Effector memory CD4-positive, alpha-beta T cell (primary cell): ENCODE measurements at regions not wholly inside any gene's neighbourhood (a gene's known extent, or its start where the extent isn't known, plus 50 kb on each side); places are given as distances from the start of the nearest gene placed in this dataset.

ENCODE experiments used
- DNase-seq, 3 donors: peaks; one replicate each; pipeline ENCODE4 v3.0.0-alpha.2; 2020
- H3K27ac ChIP-seq: 2 replicates; pipeline ENCODE4 v1.7.0; 2013; ENCODE audit warnings: mild to moderate bottlenecking, low read length, moderate library complexity; ENCODE audit not compliant: insufficient read depth, poor library complexity, severe bottlenecking
- H3K27me3 ChIP-seq: replicated peaks from 2 replicates; pipeline ENCODE4 v1.7.0; 2013; ENCODE audit warnings: mild to moderate bottlenecking, low read length; ENCODE audit not compliant: insufficient read depth, control insufficient read depth, poor library complexity, severe bottlenecking
- H3K36me3 ChIP-seq: 2 replicates; pipeline ENCODE4 v1.7.0; 2013; ENCODE audit warnings: mild to moderate bottlenecking, low read length, moderate library complexity; ENCODE audit not compliant: control insufficient read depth, insufficient read depth
- H3K4me1 ChIP-seq: 2 replicates; pipeline ENCODE4 v1.7.0; 2013; ENCODE audit warnings: low read length, mild to moderate bottlenecking; ENCODE audit not compliant: control insufficient read depth, insufficient read depth, poor library complexity, severe bottlenecking
- H3K4me3 ChIP-seq: 2 replicates; pipeline ENCODE4 v1.7.0; 2013; ENCODE audit warnings: low read length, low read depth, mild to moderate bottlenecking; ENCODE audit not compliant: insufficient read depth, poor library complexity, severe bottlenecking
- H3K9me3 ChIP-seq: 2 replicates; pipeline ENCODE4 v1.7.0; 2013; ENCODE audit warnings: mild to moderate bottlenecking, low read length, moderate library complexity; ENCODE audit not compliant: control insufficient read depth

DNA sequence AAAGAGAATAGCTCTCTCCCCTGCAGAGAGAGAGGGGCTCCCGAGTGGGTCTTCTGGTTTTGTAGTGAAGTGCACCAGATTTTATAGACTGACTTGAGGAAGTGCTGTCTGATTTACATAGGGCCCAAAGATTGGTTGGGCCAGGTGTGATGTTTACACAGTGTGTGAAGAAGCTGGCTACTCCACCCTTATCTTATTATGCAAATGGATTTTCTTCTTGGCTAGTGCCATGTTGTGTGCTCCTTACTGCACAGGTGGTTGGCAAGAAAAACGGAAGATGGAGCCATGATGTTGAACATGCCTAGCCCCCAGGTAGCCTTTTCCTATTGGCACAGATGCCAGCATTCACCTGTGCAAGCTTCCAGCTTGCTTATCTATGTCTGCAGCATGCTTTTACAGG is 112.4 kb upstream of the ARHGAP24 start:
- Histone ChIP-seq H3K9me3 (no peaks in the 10 kb centered on the region), H3K27ac (no peak overlapping the region), H3K4me3 (no peak overlapping the region), H3K27me3 (no peaks in the 10 kb centered on the region), H3K4me1 (no peaks in the 10 kb centered on the region), H3K36me3 (no peaks in the 10 kb centered on the region)
- no peak for DNase-seq

- H3K27me3 ChIP-seq = no peaks in the 10 kb centered on the region
- H3K36me3 ChIP-seq = no peaks in the 10 kb centered on the region
- no peaks in the 10 kb centered on the region for H3K4me1 ChIP-seq
- no peaks in the 10 kb centered on the region for H3K9me3 ChIP-seq
- no peak for DNase-seq
- H3K4me3 ChIP-seq = no peak overlapping the region
- no peak overlapping the region for H3K27ac ChIP-seq
Measured at GRCh38 chr4:85367815-85368214, 107.1 kb upstream of the ARHGAP24 start.

DNA sequence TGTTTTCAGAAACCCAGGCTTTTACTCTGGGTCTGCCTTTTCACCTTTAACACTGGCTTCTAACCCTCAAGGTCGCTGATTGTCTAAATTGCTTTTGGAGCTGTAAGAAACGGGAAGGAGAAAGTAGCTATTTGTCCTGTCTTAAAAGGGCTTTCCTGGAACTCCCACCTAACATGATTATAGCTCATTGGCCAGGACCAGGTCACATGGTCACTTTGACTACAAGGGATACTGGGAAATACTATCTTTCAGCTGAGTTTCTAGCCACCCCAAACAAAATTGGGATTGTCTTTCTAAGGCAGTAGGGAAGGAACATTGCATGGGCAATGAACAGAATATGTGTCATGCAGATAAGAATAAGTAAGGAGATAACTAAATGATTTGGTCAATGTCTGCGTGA is 106.7 kb upstream of the ARHGAP24 start:
- Histone ChIP-seq H3K4me3 (no peak overlapping the region), H3K27me3 (no peaks in the 10 kb centered on the region), H3K27ac (no peak overlapping the region), H3K9me3 (no peaks in the 10 kb centered on the region), H3K4me1 (no peaks in the 10 kb centered on the region), H3K36me3 (no peaks in the 10 kb centered on the region)
- DNase-seq = no peak

DNA sequence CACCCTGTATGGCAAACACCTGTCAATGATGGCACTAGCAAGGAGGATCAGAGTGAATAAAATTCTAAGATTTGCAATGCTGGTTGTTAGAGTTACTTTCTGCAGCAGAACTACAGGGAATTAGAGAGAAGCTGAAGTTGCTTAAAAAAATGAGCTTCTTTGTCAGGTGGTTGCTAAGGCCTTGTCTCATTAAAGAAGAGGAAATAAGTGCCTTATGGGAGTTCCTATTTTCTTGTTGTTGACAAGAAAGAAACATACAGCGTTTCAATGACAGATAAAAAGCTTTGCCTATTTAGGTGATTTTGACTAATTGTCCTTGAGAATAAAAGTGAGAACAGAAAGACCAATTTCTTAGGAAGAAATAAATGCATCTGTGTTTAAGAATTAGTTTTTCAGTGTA is 106.0 kb upstream of the ARHGAP24 start:
- Histone ChIP-seq H3K4me1 (no peaks in the 10 kb centered on the region), H3K4me3 (no peak overlapping the region), H3K36me3 (no peaks in the 10 kb centered on the region), H3K9me3 (no peaks in the 10 kb centered on the region), H3K27me3 (no peaks in the 10 kb centered on the region), H3K27ac (no peak overlapping the region)
- DNase-seq = no peak

DNA sequence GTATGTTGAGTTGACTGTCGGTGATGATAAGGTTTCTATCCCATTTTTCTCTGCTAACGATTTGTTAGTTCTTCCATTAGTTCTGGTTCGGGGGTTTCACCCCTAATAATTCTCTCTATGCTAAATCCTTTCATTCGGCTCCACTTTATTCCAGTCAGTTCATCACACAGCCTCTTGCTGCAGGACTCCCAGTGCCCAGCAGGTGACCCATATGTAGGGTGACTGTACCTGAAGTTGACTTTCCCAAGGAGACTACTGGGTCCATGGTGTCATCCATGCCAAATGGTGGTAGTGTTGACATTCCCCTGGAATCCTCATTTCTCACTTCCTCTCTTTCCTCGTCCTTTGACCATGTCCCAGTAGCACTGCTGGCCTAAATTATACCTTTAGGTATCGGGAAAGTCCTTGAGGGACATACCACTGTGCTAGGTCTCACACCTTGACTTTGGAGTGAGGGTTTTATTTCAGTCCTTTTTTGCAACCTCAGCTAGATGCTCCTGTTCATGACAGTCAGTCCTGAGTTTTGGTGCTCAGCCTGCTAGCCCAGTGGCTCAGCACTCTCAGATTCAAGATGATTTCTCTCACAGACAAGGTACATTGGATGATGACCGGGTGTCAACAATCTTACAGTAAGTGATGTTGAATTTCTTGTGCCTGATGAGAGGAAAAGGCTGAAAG is 105.1 kb upstream of the ARHGAP24 start:
- Histone ChIP-seq H3K27ac (no peak overlapping the region), H3K9me3 (no peaks in the 10 kb centered on the region)
- no peak for DNase-seq

GRCh38 chr4:85370400-85371032 is 104.4 kb upstream of the ARHGAP24 start:
- no peaks in the 10 kb centered on the region for H3K27me3 ChIP-seq
- no peaks in the 10 kb centered on the region for H3K36me3 ChIP-seq
- H3K4me1 ChIP-seq = no peaks in the 10 kb centered on the region
- DNase-seq = no peak
- no peak overlapping the region for H3K4me3 ChIP-seq
- H3K27ac ChIP-seq = no peak overlapping the region
- H3K9me3 ChIP-seq = no peaks in the 10 kb centered on the region

More for the DNA sequence above, 105.1 kb upstream of the ARHGAP24 start:
- H3K36me3 ChIP-seq = no peaks in the 10 kb centered on the region
- no peaks in the 10 kb centered on the region for H3K27me3 ChIP-seq
- no peaks in the 10 kb centered on the region for H3K4me1 ChIP-seq
- H3K4me3 ChIP-seq = no peak overlapping the region

DNA sequence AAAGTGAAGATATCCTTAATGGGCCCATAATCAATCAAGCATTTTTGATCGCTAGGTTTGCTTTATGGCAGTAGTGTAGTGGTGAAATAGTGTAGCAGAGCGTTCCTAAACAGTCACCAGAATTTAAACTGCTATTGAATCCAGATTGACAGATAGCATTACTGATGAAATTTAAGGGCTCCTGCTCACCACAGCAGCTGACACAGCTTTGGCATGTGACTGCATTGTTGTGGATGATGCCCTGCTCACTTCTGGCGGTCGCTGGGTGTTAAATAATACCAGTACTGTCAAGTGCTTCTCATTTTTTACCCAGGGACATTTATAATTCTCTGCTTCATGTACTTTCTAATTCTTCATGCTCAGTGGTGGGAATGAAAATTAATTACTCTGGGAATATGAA is 102.0 kb upstream of the ARHGAP24 start:
- no peak for DNase-seq
- H3K27me3 ChIP-seq = no peaks in the 10 kb centered on the region

DNA sequence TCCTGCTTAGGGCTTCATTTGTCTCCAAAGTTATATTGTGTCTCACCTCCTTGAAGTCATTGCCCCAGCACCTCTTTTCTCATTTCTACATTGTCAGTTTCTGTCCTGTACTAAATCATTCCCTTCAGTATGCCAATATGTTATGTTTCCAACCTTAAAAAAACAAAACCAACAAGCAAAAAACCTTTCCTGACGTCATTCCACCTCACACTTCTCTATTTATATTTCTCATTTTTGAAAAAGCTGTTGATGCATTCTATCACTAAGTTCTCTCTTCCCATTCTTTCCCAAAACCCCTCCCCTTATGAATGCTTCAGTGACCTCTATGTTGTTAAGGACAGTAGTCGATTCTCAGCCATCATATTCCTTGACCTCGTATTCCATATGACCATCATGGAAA is 98.7 kb upstream of the ARHGAP24 start:
- DNase-seq = no peak
- Histone ChIP-seq H3K36me3 (no peaks in the 10 kb centered on the region), H3K4me3 (no peak overlapping the region), H3K27ac (no peak overlapping the region), H3K9me3 (no peaks in the 10 kb centered on the region), H3K27me3 (no peaks in the 10 kb centered on the region), H3K4me1 (no peaks in the 10 kb centered on the region)

More for the DNA sequence above, 102.0 kb upstream of the ARHGAP24 start:
- H3K27ac ChIP-seq = no peak overlapping the region
- no peak overlapping the region for H3K4me3 ChIP-seq
- H3K9me3 ChIP-seq = no peaks in the 10 kb centered on the region
- no peaks in the 10 kb centered on the region for H3K36me3 ChIP-seq
- no peaks in the 10 kb centered on the region for H3K4me1 ChIP-seq

- no peak overlapping the region for H3K27ac ChIP-seq
- H3K4me1 ChIP-seq = no peaks in the 10 kb centered on the region
- DNase-seq = no peak
- H3K27me3 ChIP-seq = no peaks in the 10 kb centered on the region
- H3K4me3 ChIP-seq = no peak overlapping the region
- H3K9me3 ChIP-seq = no peaks in the 10 kb centered on the region
- no peaks in the 10 kb centered on the region for H3K36me3 ChIP-seq
Measured at GRCh38 chr4:85381968-85382367, 93.0 kb upstream of the ARHGAP24 start.

- no peaks in the 10 kb centered on the region for H3K4me1 ChIP-seq
- no peak for DNase-seq
- H3K27me3 ChIP-seq = no peaks in the 10 kb centered on the region
- H3K36me3 ChIP-seq = no peaks in the 10 kb centered on the region
- H3K4me3 ChIP-seq = no peak overlapping the region
- H3K27ac ChIP-seq = no peak overlapping the region
- H3K9me3 ChIP-seq = no peaks in the 10 kb centered on the region
Measured at GRCh38 chr4:85391071-85391470, 83.9 kb upstream of the ARHGAP24 start.
